CD4-positive, CD25-positive, alpha-beta regulatory T cell (primary cell): ENCODE measurements at regions not wholly inside any gene's neighbourhood (a gene's known extent, or its start where the extent isn't known, plus 50 kb on each side); places are given as distances from the start of the nearest gene placed in this dataset.

Experiments used
- ATAC-seq, 2 donors: fragments of 150-1000 bp; cut with Tn5 transposase; one replicate each; pipeline ENCODE4 v1.10.0; 2021; ENCODE audit warnings: low read depth in 2 of 2, moderate number of reproducible peaks in 2 of 2, moderate library complexity in 1 of 2
- DNase-seq, 3 donors: peaks; one replicate each; pipeline versions ENCODE4 v3.0.0 to v3.0.0-alpha.2; 2012 to 2022; ENCODE audit warnings: mixed read lengths in 1 of 3
- H3K27ac ChIP-seq: one replicate; pipeline ENCODE4 v1.7.0; 2013; ENCODE audit warnings: mild to moderate bottlenecking, low read length; ENCODE audit not compliant: insufficient read depth, poor library complexity, severe bottlenecking
- H3K27me3 ChIP-seq: one replicate; pipeline ENCODE4 v1.7.0; 2013; ENCODE audit warnings: low read length; ENCODE audit not compliant: control insufficient read depth, insufficient read depth
- H3K36me3 ChIP-seq: one replicate; pipeline ENCODE4 v1.7.0; 2013; ENCODE audit warnings: mild to moderate bottlenecking, low read length, moderate library complexity; ENCODE audit not compliant: control insufficient read depth, insufficient read depth
- H3K4me1 ChIP-seq: 2 replicates; pipeline ENCODE4 v1.7.0; 2013; ENCODE audit warnings: mild to moderate bottlenecking, low read length; ENCODE audit not compliant: insufficient read depth, control insufficient read depth, poor library complexity, severe bottlenecking
- H3K4me3 ChIP-seq: one replicate; pipeline ENCODE4 v1.7.0; 2013; ENCODE audit warnings: low read depth, mild to moderate bottlenecking, low read length, moderate library complexity
- H3K9me3 ChIP-seq, 2 experiments: 1 replicate in 1 of 2; 2 replicates in 1 of 2; pipeline ENCODE4 v1.7.0; 2013; ENCODE audit warnings: low read length in 2 of 2, mild to moderate bottlenecking in 1 of 2, moderate library complexity in 1 of 2; ENCODE audit not compliant: control insufficient read depth in 2 of 2
- H3K27ac Mint-ChIP-seq, 3 donors: one replicate each; pipeline ENCODE4 v1.8.0; 2020 to 2022; ENCODE audit warnings: mild to moderate bottlenecking in 3 of 3, mixed read lengths in 3 of 3, moderate library complexity in 2 of 3
- H3K27me3 Mint-ChIP-seq: one replicate; pipeline ENCODE4 v1.8.0; 2022; ENCODE audit warnings: mild to moderate bottlenecking, mixed read lengths
- H3K36me3 Mint-ChIP-seq: one replicate; pipeline ENCODE4 v1.8.0; 2020; ENCODE audit warnings: mixed read lengths
- H3K4me1 Mint-ChIP-seq, 4 donors: one replicate each; pipeline ENCODE4 v1.8.0; 2020 to 2022; ENCODE audit warnings: mixed read lengths in 4 of 4, mild to moderate bottlenecking in 1 of 4
- H3K4me3 Mint-ChIP-seq, 4 donors: one replicate each; pipeline ENCODE4 v1.8.0; 2020 to 2022; ENCODE audit warnings: mild to moderate bottlenecking in 4 of 4, mixed read lengths in 4 of 4, moderate library complexity in 3 of 4
- H3K9me3 Mint-ChIP-seq, 7 donors: one replicate each; pipeline ENCODE4 v1.8.0; 2020 to 2022; ENCODE audit warnings: mixed read lengths in 7 of 7, mild to moderate bottlenecking in 3 of 7, moderate library complexity in 2 of 7

- ATAC-seq = no peak
- no peaks in the 10 kb centered on the region for H3K9me3 ChIP-seq
Measured at GRCh38 chr2:62576276-62576939, 70.4 kb upstream of the TMEM17 start.

GRCh38 chr2:62573936-62574335 lies 67.9 kb upstream of the TMEM17 start:
- H3K27ac ChIP-seq = no peak overlapping the region
- no peaks in the 10 kb centered on the region for H3K9me3 ChIP-seq
- ATAC-seq = no peak
- H3K4me1 ChIP-seq = peaks cover 3% of the 10 kb centered on the region
- peaks cover 13% of the 10 kb centered on the region for H3K27me3 ChIP-seq
- no peak overlapping the region for H3K4me3 ChIP-seq
- no peak overlapping the region for H3K27ac Mint-ChIP-seq
- H3K36me3 ChIP-seq = no peaks in the 10 kb centered on the region
- H3K27me3 Mint-ChIP-seq = peaks cover 12% of the 10 kb centered on the region
- H3K4me1 Mint-ChIP-seq = no peaks in the 10 kb centered on the region
- no peaks in the 10 kb centered on the region for H3K36me3 Mint-ChIP-seq
- no peak for DNase-seq
- H3K4me3 Mint-ChIP-seq = no peak overlapping the region
- peaks cover 0 to 1% (median 0%) of the 10 kb centered on the region in 7 donors for H3K9me3 Mint-ChIP-seq

More at GRCh38 chr2:62576276-62576939, 70.4 kb upstream of the TMEM17 start:
- Mint-ChIP-seq H3K4me1 (no peaks in the 10 kb centered on the region), H3K4me3 (no peak overlapping the region), H3K9me3 (peaks cover 0 to 1% (median 0%) of the 10 kb centered on the region in 7 donors), H3K27ac (no peak overlapping the region), H3K36me3 (no peaks in the 10 kb centered on the region), H3K27me3 (peaks cover 4% of the 10 kb centered on the region)
- no peaks in the 10 kb centered on the region for H3K4me1 ChIP-seq
- no peaks in the 10 kb centered on the region for H3K36me3 ChIP-seq
- no peak overlapping the region for H3K4me3 ChIP-seq
- peaks cover 11% of the 10 kb centered on the region for H3K27me3 ChIP-seq
- no peak for DNase-seq
- H3K27ac ChIP-seq = no peak overlapping the region

- Mint-ChIP-seq H3K27me3 (peaks cover 11% of the 10 kb centered on the region), H3K27ac (no peak overlapping the region)
Measured at GRCh38 chr2:62573137-62573731, 67.2 kb upstream of the TMEM17 start.

GRCh38 chr2:62570861-62571698 lies 65.1 kb upstream of the TMEM17 start:
- Mint-ChIP-seq H3K36me3 (no peaks in the 10 kb centered on the region), H3K4me3 (no peak overlapping the region), H3K9me3 (peaks cover 0 to 5% (median 0%) of the 10 kb centered on the region in 7 donors), H3K27ac (no peak overlapping the region), H3K4me1 (no peaks in the 10 kb centered on the region), H3K27me3 (peaks cover 26% of the 10 kb centered on the region)
- no peaks in the 10 kb centered on the region for H3K9me3 ChIP-seq
- no peak for DNase-seq
- H3K27ac ChIP-seq = no peak overlapping the region
- no peak for ATAC-seq
- H3K4me3 ChIP-seq = no peak overlapping the region
- H3K4me1 ChIP-seq = peaks cover 3% of the 10 kb centered on the region
- H3K27me3 ChIP-seq = peaks cover 15% of the 10 kb centered on the region
- no peaks in the 10 kb centered on the region for H3K36me3 ChIP-seq

More at GRCh38 chr2:62573137-62573731, 67.2 kb upstream of the TMEM17 start:
- Histone ChIP-seq H3K27ac (no peak overlapping the region), H3K27me3 (peaks cover 13% of the 10 kb centered on the region), H3K4me3 (no peak overlapping the region), H3K36me3 (no peaks in the 10 kb centered on the region), H3K4me1 (peaks cover 3% of the 10 kb centered on the region), H3K9me3 (no peaks in the 10 kb centered on the region)
- no peak for DNase-seq
- no peak for ATAC-seq
- no peaks in the 10 kb centered on the region for H3K9me3 Mint-ChIP-seq
- H3K36me3 Mint-ChIP-seq = no peaks in the 10 kb centered on the region
- no peaks in the 10 kb centered on the region for H3K4me1 Mint-ChIP-seq
- no peak overlapping the region for H3K4me3 Mint-ChIP-seq

GRCh38 chr2:62569907-62570841 lies 64.2 kb upstream of the TMEM17 start:
- H3K36me3 ChIP-seq = no peaks in the 10 kb centered on the region
- no peaks in the 10 kb centered on the region for H3K4me1 Mint-ChIP-seq
- DNase-seq (no peak), ATAC-seq (no peak)
- H3K27ac ChIP-seq = no peak overlapping the region
- H3K4me3 Mint-ChIP-seq = no peak overlapping the region
- peaks cover 15% of the 10 kb centered on the region for H3K27me3 ChIP-seq
- H3K9me3 Mint-ChIP-seq = peaks cover 0 to 5% (median 0%) of the 10 kb centered on the region in 7 donors
- no peak overlapping the region for H3K4me3 ChIP-seq
- H3K9me3 ChIP-seq = no peaks in the 10 kb centered on the region
- H3K27me3 Mint-ChIP-seq = peaks cover 27% of the 10 kb centered on the region
- no peaks in the 10 kb centered on the region for H3K36me3 Mint-ChIP-seq
- H3K4me1 ChIP-seq = peaks cover 3% of the 10 kb centered on the region
- H3K27ac Mint-ChIP-seq = no peak overlapping the region

- no peak overlapping the region for H3K4me3 Mint-ChIP-seq
- peaks cover 0 to 5% (median 0%) of the 10 kb centered on the region in 7 donors for H3K9me3 Mint-ChIP-seq
- ATAC-seq = no peak
Measured at GRCh38 chr2:62568983-62569837, 63.2 kb upstream of the TMEM17 start.

More at GRCh38 chr2:62568983-62569837, 63.2 kb upstream of the TMEM17 start:
- Mint-ChIP-seq H3K27me3 (peaks cover 28% of the 10 kb centered on the region), H3K36me3 (no peaks in the 10 kb centered on the region), H3K4me1 (no peaks in the 10 kb centered on the region), H3K27ac (no peak overlapping the region)
- H3K27me3 ChIP-seq = peaks cover 15% of the 10 kb centered on the region
- H3K36me3 ChIP-seq = no peaks in the 10 kb centered on the region
- H3K27ac ChIP-seq = no peak overlapping the region
- H3K4me3 ChIP-seq = no peak overlapping the region
- H3K4me1 ChIP-seq = peaks cover 3% of the 10 kb centered on the region
- no peak for DNase-seq
- no peaks in the 10 kb centered on the region for H3K9me3 ChIP-seq
